CD14-positive monocyte (primary cell): ENCODE measurements at regions not wholly inside any gene's neighbourhood (a gene's known extent, or its start where the extent isn't known, plus 50 kb on each side); places are given as distances from the start of the nearest gene placed in this dataset.

Experiments
- DNase-seq, 3 donors: peaks; one replicate each; pipeline ENCODE4 v3.0.0-alpha.2; 2011 to 2022
- H2AFZ ChIP-seq: 2 replicates; pipeline ENCODE4 v1.6.0; 2012; ENCODE audit warnings: mild to moderate bottlenecking, low read depth, low read length, inconsistent platforms; ENCODE audit not compliant: insufficient read depth, poor library complexity, severe bottlenecking
- H3K27ac ChIP-seq, 2 donors: 1 replicate in 1 of 2; 2 replicates in 1 of 2; pipeline ENCODE4 v1.5.1; 2012 to 2013; ENCODE audit warnings: low read length in 2 of 2, control low read depth in 1 of 2, inconsistent platforms in 1 of 2, low read depth in 1 of 2, mild to moderate bottlenecking in 1 of 2
- H3K27me3 ChIP-seq, 2 donors: one replicate each; pipeline versions ENCODE4 v1.6.0 to v1.6.1; 2011 to 2013; ENCODE audit warnings: low read length in 2 of 2; ENCODE audit not compliant: control insufficient read depth in 2 of 2, insufficient read depth in 2 of 2
- H3K36me3 ChIP-seq, 2 donors: replicated peaks in 1 of 2; 1 replicate in 1 of 2; 2 replicates in 1 of 2; pipeline versions ENCODE4 v1.5.1 to v1.6.1; 2012 to 2013; ENCODE audit warnings: low read length in 2 of 2, control low read depth in 1 of 2, inconsistent platforms in 1 of 2, mild to moderate bottlenecking in 1 of 2; ENCODE audit not compliant: insufficient read depth in 2 of 2, control insufficient read depth in 1 of 2
- H3K4me1 ChIP-seq, 2 donors: 1 replicate in 1 of 2; 2 replicates in 1 of 2; pipeline versions ENCODE4 v1.5.1 to v1.6.1; 2012 to 2013; ENCODE audit warnings: low read length in 2 of 2, control low read depth in 1 of 2, inconsistent platforms in 1 of 2, mild to moderate bottlenecking in 1 of 2, moderate library complexity in 1 of 2; ENCODE audit not compliant: insufficient read depth in 2 of 2, control insufficient read depth in 1 of 2
- H3K4me2 ChIP-seq: replicated peaks from 2 replicates; pipeline ENCODE3; 2012; ENCODE audit warnings: low read length, moderate library complexity, mild to moderate bottlenecking; ENCODE audit not compliant: poor library complexity, severe bottlenecking; ENCODE audit errors: extremely low read depth
- H3K4me3 ChIP-seq, 3 experiments: fragments of 200-600 bp in 1 of 3; sonication (generic) in 1 of 3; replicated peaks in 1 of 3; 1 replicate in 2 of 3; 2 replicates in 1 of 3; pipeline ENCODE4 v1.5.1; 2011 to 2013; ENCODE audit warnings: low read length in 3 of 3, mild to moderate bottlenecking in 3 of 3, control low read depth in 2 of 3, low read depth in 2 of 3, inconsistent platforms in 1 of 3, moderate library complexity in 1 of 3
- H3K79me2 ChIP-seq: 2 replicates; pipeline ENCODE4 v1.6.0; 2012; ENCODE audit warnings: mild to moderate bottlenecking, control low read depth, inconsistent platforms, low read length, moderate library complexity; ENCODE audit not compliant: insufficient read depth
- H3K9ac ChIP-seq: 2 replicates; pipeline ENCODE4 v1.6.0; 2017; ENCODE audit warnings: low read length, mild to moderate bottlenecking; ENCODE audit not compliant: insufficient read depth, poor library complexity, severe bottlenecking
- H3K9me3 ChIP-seq, 2 donors: replicated peaks in 1 of 2; 1 replicate in 1 of 2; 2 replicates in 1 of 2; pipeline versions ENCODE4 v1.5.1 to v1.6.1; 2012 to 2013; ENCODE audit warnings: low read length in 2 of 2, control low read depth in 1 of 2; ENCODE audit not compliant: control insufficient read depth in 1 of 2, insufficient read depth in 1 of 2
- H4K20me1 ChIP-seq: 2 replicates; pipeline ENCODE4 v1.6.0; 2012; ENCODE audit warnings: mild to moderate bottlenecking, low read length, control low read depth, moderate library complexity; ENCODE audit not compliant: insufficient read depth
- H3K27ac Mint-ChIP-seq, 7 donors: one replicate each; pipeline ENCODE4 v1.8.0; 2020; ENCODE audit warnings: mild to moderate bottlenecking in 7 of 7, mixed read lengths in 7 of 7, moderate library complexity in 6 of 7, inconsistent platforms in 2 of 7
- H3K27me3 Mint-ChIP-seq, 3 donors: one replicate each; pipeline ENCODE4 v1.8.0; 2021 to 2022; ENCODE audit warnings: low read depth in 3 of 3, mild to moderate bottlenecking in 3 of 3, mixed read lengths in 3 of 3, moderate library complexity in 3 of 3, inconsistent platforms in 1 of 3
- H3K36me3 Mint-ChIP-seq, 2 donors: one replicate each; pipeline ENCODE4 v1.8.0; 2020; ENCODE audit warnings: mixed read lengths in 2 of 2, inconsistent platforms in 1 of 2, mild to moderate bottlenecking in 1 of 2
- H3K4me1 Mint-ChIP-seq: one replicate; pipeline ENCODE4 v1.8.0; 2020; ENCODE audit warnings: mild to moderate bottlenecking, mixed read lengths
- H3K4me3 Mint-ChIP-seq, 2 donors: one replicate each; pipeline ENCODE4 v1.8.0; 2020; ENCODE audit warnings: mild to moderate bottlenecking in 2 of 2, mixed read lengths in 2 of 2, moderate library complexity in 1 of 2
- H3K9me3 Mint-ChIP-seq, 7 donors: one replicate each; pipeline ENCODE4 v1.8.0; 2020 to 2022; ENCODE audit warnings: mixed read lengths in 7 of 7, mild to moderate bottlenecking in 6 of 7, moderate library complexity in 6 of 7, inconsistent platforms in 2 of 7
- CTCF ChIP-seq: fragments of 200-600 bp; IDR thresholded peaks from one replicate; pipeline ENCODE4 v1.8.0; 2022; ENCODE audit warnings: antibody characterized with exemption, mild to moderate bottlenecking
- intact Hi-C, 2 donors: fragments of 100-400 bp; cut with micrococcal nuclease; formaldehyde crosslinking; loops; one replicate each; pipeline versions ENCODE4 v1.15.0 to v1.15.1; 2023

GRCh38 chr2:153819501-153819900, 52.2 kb upstream of the GALNT13 start:
- no peak for DNase-seq
- no peak overlapping the region for H3K27ac Mint-ChIP-seq
- Histone ChIP-seq H3K36me3 (no peaks in the 10 kb centered on the region), H3K4me2 (no peak overlapping the region), H4K20me1 (no peaks in the 10 kb centered on the region), H2AFZ (no peak overlapping the region), H3K9ac (no peak overlapping the region), H3K4me1 (no peaks in the 10 kb centered on the region), H3K9me3 (peaks cover 8 to 15% of the 10 kb centered on the region in 2 donors), H3K4me3 (no peak overlapping the region), H3K27me3 (no peaks in the 10 kb centered on the region), H3K79me2 (no peaks in the 10 kb centered on the region), H3K27ac (no peak overlapping the region)
- no peaks in the 10 kb centered on the region for H3K36me3 Mint-ChIP-seq
- H3K9me3 Mint-ChIP-seq, result peaks cover 4 to 19% (median 9%) of the 10 kb centered on the region in 7 donors
- intact Hi-C loops, result no loop called here
- no peak overlapping the region for H3K4me3 Mint-ChIP-seq
- TF ChIP-seq CTCF, result no peak
- no peaks in the 10 kb centered on the region for H3K4me1 Mint-ChIP-seq
- peaks cover 0 to 3% (median 2%) of the 10 kb centered on the region in 3 donors for H3K27me3 Mint-ChIP-seq
